ENCODE measurements at regions not wholly inside any gene's neighbourhood (a gene's known extent, or its start where the extent isn't known, plus 50 kb on each side); places are given as distances from the start of the nearest gene placed in this dataset.

DNA sequence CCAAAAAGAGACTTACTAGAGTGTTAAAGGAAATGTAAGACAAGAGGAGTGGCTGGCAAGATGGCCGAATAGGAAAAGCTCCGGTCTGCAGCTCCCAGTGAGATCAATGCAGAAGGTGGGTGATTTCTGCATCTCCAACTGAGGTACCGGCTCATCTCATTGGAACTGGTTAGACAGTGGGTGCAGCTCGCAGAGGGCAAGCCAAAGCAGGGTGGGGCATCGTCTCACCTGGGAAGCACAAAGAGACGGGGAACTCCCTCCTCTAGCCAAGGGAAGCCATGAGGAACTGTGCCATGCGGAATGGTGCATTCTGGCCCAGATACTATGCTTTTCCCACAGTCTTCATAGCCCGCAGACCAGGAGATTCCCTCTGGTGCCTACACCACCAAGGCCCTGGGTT, 308.7 kb downstream of the AGTPBP1 start:
- no peak overlapping the region for H3K27ac ChIP-seq
- TF ChIP-seq, protein P1, sequence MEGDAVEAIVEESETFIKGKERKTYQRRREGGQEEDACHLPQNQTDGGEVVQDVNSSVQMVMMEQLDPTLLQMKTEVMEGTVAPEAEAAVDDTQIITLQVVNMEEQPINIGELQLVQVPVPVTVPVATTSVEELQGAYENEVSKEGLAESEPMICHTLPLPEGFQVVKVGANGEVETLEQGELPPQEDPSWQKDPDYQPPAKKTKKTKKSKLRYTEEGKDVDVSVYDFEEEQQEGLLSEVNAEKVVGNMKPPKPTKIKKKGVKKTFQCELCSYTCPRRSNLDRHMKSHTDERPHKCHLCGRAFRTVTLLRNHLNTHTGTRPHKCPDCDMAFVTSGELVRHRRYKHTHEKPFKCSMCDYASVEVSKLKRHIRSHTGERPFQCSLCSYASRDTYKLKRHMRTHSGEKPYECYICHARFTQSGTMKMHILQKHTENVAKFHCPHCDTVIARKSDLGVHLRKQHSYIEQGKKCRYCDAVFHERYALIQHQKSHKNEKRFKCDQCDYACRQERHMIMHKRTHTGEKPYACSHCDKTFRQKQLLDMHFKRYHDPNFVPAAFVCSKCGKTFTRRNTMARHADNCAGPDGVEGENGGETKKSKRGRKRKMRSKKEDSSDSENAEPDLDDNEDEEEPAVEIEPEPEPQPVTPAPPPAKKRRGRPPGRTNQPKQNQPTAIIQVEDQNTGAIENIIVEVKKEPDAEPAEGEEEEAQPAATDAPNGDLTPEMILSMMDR (IDR thresholded peaks at IDR 0.05) = no peak
- H3K36me3 ChIP-seq = no peaks in the 10 kb centered on the region
- intact Hi-C loops (cut with DNase I) = no loop called here
- H3K4me1 ChIP-seq = no peaks in the 10 kb centered on the region
- no peaks in the 10 kb centered on the region for H3K27me3 ChIP-seq
- H3K4me3 ChIP-seq = no peak overlapping the region
- no peak for DNase-seq (ENCODE audit: low spot score in 2 of 2)
- no peaks in the 10 kb centered on the region for H3K9me3 ChIP-seq

DNA sequence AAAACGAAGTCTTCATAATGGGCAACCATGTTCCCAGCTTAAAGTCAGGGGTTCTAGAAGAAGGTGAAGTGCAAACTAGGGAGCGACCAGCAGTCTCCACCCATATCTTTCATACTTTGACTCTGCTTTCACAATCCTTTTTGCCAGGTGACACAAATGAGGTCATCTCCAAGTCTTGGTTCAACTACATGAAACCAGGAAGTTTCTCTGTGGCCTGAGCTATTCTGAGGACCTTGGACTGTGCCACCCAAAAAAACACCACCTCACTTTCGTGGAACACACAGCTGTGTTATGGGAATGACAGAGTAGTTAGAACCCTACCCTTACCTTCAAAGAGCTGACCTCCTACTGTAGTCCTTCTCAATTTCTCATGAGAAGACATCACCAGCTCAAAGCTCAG, 309.2 kb downstream of the AGTPBP1 start:
- intact Hi-C loops (cut with DNase I) = no loop called here
- Histone ChIP-seq H3K36me3 (no peaks in the 10 kb centered on the region), H3K9me3 (no peaks in the 10 kb centered on the region), H3K4me3 (no peak overlapping the region), H3K27me3 (no peaks in the 10 kb centered on the region), H3K27ac (no peak overlapping the region), H3K4me1 (no peaks in the 10 kb centered on the region)
- DNase-seq (ENCODE audit: low spot score in 2 of 2) = no peak
- TF ChIP-seq, protein P1 (IDR thresholded peaks at IDR 0.05) = no peak

DNA sequence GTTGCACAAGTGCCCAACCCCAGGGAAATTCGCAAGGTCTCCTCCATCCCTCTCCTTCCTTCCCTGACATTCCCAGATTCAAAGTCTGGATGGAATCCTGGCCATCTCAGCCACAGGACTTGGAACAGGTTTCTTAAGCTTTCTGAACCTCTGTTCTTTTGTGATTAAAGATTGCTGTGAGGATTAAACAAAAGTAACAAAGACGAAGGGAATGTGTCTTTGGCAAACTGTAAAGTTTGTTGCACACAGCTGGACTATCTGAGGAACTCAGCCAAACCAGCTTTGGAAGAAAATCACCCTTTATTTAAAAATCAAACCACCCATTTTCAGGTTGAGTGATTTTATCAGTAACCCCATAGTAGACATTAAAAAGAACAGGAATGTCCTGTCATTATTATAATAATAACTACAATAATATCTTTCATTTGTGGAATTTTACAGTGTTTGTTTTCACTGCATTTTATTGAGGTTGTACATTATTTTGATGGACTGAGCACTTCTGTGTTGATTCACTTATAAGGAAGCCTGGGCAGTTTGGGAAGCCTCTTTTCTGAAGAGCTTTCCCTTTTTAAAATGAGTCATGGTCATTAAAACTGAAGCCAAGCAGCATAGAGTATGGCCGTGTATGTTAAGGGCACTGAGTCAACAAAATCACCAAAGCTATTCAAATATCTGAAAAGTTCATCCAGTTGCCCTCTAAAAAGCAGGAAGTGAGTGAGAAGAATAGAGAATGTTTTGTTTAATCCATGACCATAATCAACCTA, 310.2 kb downstream of the AGTPBP1 start:
- Histone ChIP-seq H3K4me3 (no peak overlapping the region), H3K27me3 (no peaks in the 10 kb centered on the region), H3K9me3 (no peaks in the 10 kb centered on the region), H3K27ac (no peak overlapping the region), H3K4me1 (no peaks in the 10 kb centered on the region), H3K36me3 (no peaks in the 10 kb centered on the region)
- DNase-seq (ENCODE audit: low spot score in 2 of 2) = no peak
- TF ChIP-seq, protein P1 (IDR thresholded peaks at IDR 0.05) = no peak
- intact Hi-C loops (cut with DNase I) = no loop called here

DNA sequence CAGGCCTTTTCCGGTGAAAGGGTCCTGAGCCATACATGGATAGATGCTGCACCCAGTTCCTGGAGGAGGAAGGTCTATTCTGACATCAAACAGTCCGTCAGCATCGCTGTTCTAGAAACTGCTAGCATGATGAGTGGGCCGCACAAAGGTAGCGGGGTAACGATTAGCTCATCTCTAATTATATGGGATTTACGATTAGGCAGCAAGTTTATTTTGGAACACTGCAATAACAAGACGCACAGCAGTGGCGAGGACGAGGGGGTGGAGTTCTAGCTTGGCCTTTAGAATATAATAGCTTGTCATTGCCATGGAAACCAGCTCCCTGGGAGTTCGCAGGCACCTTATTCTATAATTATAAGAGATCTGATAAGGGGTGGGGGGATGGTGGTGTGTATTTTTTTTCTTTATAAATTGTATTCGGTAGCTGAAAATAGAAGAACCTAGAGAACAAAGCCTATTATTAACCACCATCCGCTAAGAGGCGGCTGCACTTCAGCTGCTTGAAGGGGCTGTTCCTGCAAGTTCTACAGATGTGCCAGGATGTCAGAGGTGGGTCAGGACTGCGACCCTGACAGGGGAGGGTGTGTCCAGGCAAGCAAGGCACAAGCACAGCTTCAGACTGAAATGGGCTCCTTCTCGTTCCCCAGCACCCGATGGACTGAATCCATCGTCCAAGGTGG, 311.0 kb downstream of the AGTPBP1 start:
- DNase-seq (ENCODE audit: low spot score in 2 of 2) = no peak
- H3K27ac ChIP-seq = no peak overlapping the region
- intact Hi-C loops (cut with DNase I) = no loop called here

DNA sequence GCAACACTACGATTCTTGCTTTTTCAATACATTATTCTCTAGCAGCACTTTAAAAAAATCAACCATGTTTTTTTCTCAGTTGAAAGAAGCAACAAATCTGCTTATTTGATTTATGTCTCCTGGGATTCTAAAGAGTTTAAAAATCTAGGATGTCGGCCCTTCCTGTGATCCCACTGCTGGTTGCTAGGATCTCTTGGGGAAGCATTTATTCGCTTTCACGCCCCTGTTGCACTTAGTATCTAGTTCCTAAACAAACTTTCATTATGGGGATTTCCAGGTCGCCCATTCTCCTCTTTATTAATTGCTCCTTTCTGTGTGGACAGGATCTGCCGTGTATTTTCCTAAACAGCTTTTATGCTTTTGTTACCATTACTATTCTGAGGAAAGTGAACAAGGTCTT, 313.5 kb downstream of the AGTPBP1 start:
- TF ChIP-seq, protein P1 (IDR thresholded peaks at IDR 0.05) = no peak
- no peak for DNase-seq (ENCODE audit: low spot score in 2 of 2)
- intact Hi-C loops (cut with DNase I) = no loop called here
- H3K9me3 ChIP-seq = no peaks in the 10 kb centered on the region
- H3K4me1 ChIP-seq = no peaks in the 10 kb centered on the region
- H3K27me3 ChIP-seq = no peaks in the 10 kb centered on the region
- no peak overlapping the region for H3K4me3 ChIP-seq
- no peaks in the 10 kb centered on the region for H3K36me3 ChIP-seq
- no peak overlapping the region for H3K27ac ChIP-seq

More for the DNA sequence above, 311.0 kb downstream of the AGTPBP1 start:
- Histone ChIP-seq H3K4me3 (no peak overlapping the region), H3K4me1 (no peaks in the 10 kb centered on the region), H3K9me3 (no peaks in the 10 kb centered on the region), H3K27me3 (no peaks in the 10 kb centered on the region), H3K36me3 (no peaks in the 10 kb centered on the region)
- TF ChIP-seq, protein P1 (IDR thresholded peaks at IDR 0.05) = no peak
